K562 (cell line): ENCODE measurements at regions not wholly inside any gene's neighbourhood (a gene's known extent, or its start where the extent isn't known, plus 50 kb on each side); places are given as distances from the start of the nearest gene placed in this dataset.

Experiments used
- ATAC-seq: fragments of 200-7000 bp; cut with Tn5 transposase; 3 replicates; pipeline ENCODE4 v1.9.1; 2020; ENCODE audit warnings: moderate library complexity
- BruUV-seq: library from RNA; stranded (reverse); fragments of 400-500 nt; replicated peaks from 2 replicates; lab custom pipeline; 2021; lab: Mats Ljungman, UMichigan
- CTCF ChIA-PET: fragments of 300-600 bp; formaldehyde crosslinking; extraction: SDS; loops from one replicate; lab custom pipeline; 2021; ENCODE audit warnings: low intra/inter-chr PET ratio; lab: Yijun Ruan, JAX
- POLR2A ChIA-PET: fragments of 300-600, 350-650 bp; sonication (Branson Sonifier 250); formaldehyde crosslinking; extraction: SDS; loops from one replicate; lab custom pipeline; 2021; ENCODE audit warnings: antibody characterized with exemption, inconsistent platforms; lab: Yijun Ruan, JAX
- DNase-seq, 4 experiments: peaks; one replicate each; pipeline versions ENCODE4 v3.0.0 to v3.0.0-alpha.2; 2011 to 2018; ENCODE audit warnings: low spot score in 3 of 4, mixed read lengths in 3 of 4; ENCODE audit errors: extremely low read depth in 1 of 4
- FAIRE-seq: peaks from 2 replicates; lab custom pipeline; 2011; peaks lifted over from hg19 to GRCh38; lab: Jason Lieb, UNC
- H2AFZ ChIP-seq: 2 replicates; pipeline ENCODE4 v1.6.0; 2011; ENCODE audit warnings: low read depth, low read length, control low read depth, inconsistent platforms
- H3K27ac ChIP-seq: fragments of 200-600 bp; 3 replicates; pipeline ENCODE4 v1.8.0; 2011; ENCODE audit warnings: low read depth, mild to moderate bottlenecking, control low read depth, inconsistent platforms, low read length, moderate library complexity, mixed read lengths; ENCODE audit errors: extremely low read depth
- H3K27me3 ChIP-seq, 2 experiments: fragments of 300-600 bp in 1 of 2; 2 replicates in 1 of 2; 3 replicates in 1 of 2; pipeline versions ENCODE4 v1.6.0 to v1.8.0; 2011; ENCODE audit warnings: inconsistent platforms in 2 of 2, low read length in 2 of 2, mild to moderate bottlenecking in 1 of 2, mixed read lengths in 1 of 2, moderate library complexity in 1 of 2; ENCODE audit not compliant: control insufficient read depth in 2 of 2, insufficient read depth in 2 of 2
- H3K36me3 ChIP-seq: fragments of 300-600 bp; 3 replicates; pipeline ENCODE4 v1.8.0; 2011; ENCODE audit warnings: mild to moderate bottlenecking, low read length, inconsistent platforms; ENCODE audit not compliant: control insufficient read depth, insufficient read depth
- H3K4me1 ChIP-seq, 2 experiments: fragments of 200-600 bp in 1 of 2; replicated peaks in 1 of 2; 2 replicates in 1 of 2; 3 replicates in 1 of 2; pipeline versions ENCODE4 v1.5.1 to v1.8.0; 2011; ENCODE audit warnings: inconsistent platforms in 2 of 2, low read length in 2 of 2, mild to moderate bottlenecking in 1 of 2, mixed read lengths in 1 of 2, moderate library complexity in 1 of 2; ENCODE audit not compliant: control insufficient read depth in 2 of 2, insufficient read depth in 2 of 2
- H3K4me2 ChIP-seq: 2 replicates; pipeline ENCODE4 v1.6.1; 2011; ENCODE audit warnings: low read length, control low read depth, inconsistent platforms, mixed read lengths; ENCODE audit not compliant: insufficient read depth
- H3K4me3 ChIP-seq: fragments of 200-600 bp; sonication (generic), shearing (Covaris generic); 2 replicates; pipeline ENCODE4 v1.5.1; 2016; ENCODE audit warnings: control low read depth, inconsistent platforms
- H3K79me2 ChIP-seq: fragments of 200-600 bp; 3 replicates; pipeline ENCODE4 v1.8.0; 2011; ENCODE audit warnings: low read length, inconsistent platforms; ENCODE audit not compliant: control insufficient read depth, insufficient read depth
- H3K9ac ChIP-seq, 2 experiments: 2 replicates each; pipeline versions ENCODE4 v1.6.0 to v1.6.1; 2011; ENCODE audit warnings: low read depth in 2 of 2, low read length in 2 of 2, control low read depth in 1 of 2, inconsistent platforms in 1 of 2, mild to moderate bottlenecking in 1 of 2, mixed read lengths in 1 of 2; ENCODE audit not compliant: insufficient read depth in 1 of 2
- H3K9me1 ChIP-seq: one replicate; pipeline ENCODE4 v1.6.0; 2011; ENCODE audit warnings: inconsistent platforms, mild to moderate bottlenecking, low read length, moderate library complexity; ENCODE audit not compliant: control insufficient read depth, insufficient read depth
- H3K9me3 ChIP-seq: replicated peaks from 2 replicates; pipeline ENCODE4 v1.5.1; 2011; ENCODE audit warnings: low read depth, low read length, inconsistent platforms; ENCODE audit not compliant: control insufficient read depth, insufficient read depth
- H4K20me1 ChIP-seq: replicated peaks from 2 replicates; pipeline ENCODE4 v1.6.1; 2011; ENCODE audit warnings: low read length, inconsistent platforms, mixed read lengths; ENCODE audit not compliant: control insufficient read depth, insufficient read depth
- CBFA2T2 ChIP-seq: fragments of 450-650 bp; conservative IDR thresholded peaks from 2 replicates; pipeline ENCODE4 v1.6.1; 2017; ENCODE audit warnings: mild to moderate bottlenecking
- ETS1 ChIP-seq: conservative IDR thresholded peaks from 2 replicates; pipeline ENCODE4 v1.6.1; 2011; ENCODE audit warnings: low read depth, mild to moderate bottlenecking, low read length; ENCODE audit not compliant: control insufficient read depth
- ETV1 ChIP-seq: fragments of 450-650 bp; conservative IDR thresholded peaks from 2 replicates; pipeline ENCODE4 v1.6.1; 2016; ENCODE audit warnings: missing genetic modification characterization, control low read depth, low read depth, missing compliant biosample characterization
- FOXJ3 ChIP-seq: sonication (generic); formaldehyde crosslinking; IDR thresholded peaks from 2 replicates; pipeline ENCODE4 v1.4.0; 2020; ENCODE audit warnings: mild to moderate bottlenecking, missing genetic modification reagents
- FOXO4 ChIP-seq: fragments of 450-650 bp; formaldehyde crosslinking; IDR thresholded peaks from 2 replicates; pipeline ENCODE4 v1.4.0; 2020; ENCODE audit warnings: mild to moderate bottlenecking, moderate library complexity
- HLTF ChIP-seq: fragments of 450-650 bp; IDR thresholded peaks from 2 replicates; pipeline ENCODE4 v1.6.1; 2016
- KLF13 ChIP-seq: fragments of 450-650 bp; IDR thresholded peaks from 2 replicates; pipeline ENCODE4 v1.6.1; 2016; ENCODE audit warnings: missing genetic modification characterization, low read depth, mild to moderate bottlenecking, missing compliant biosample characterization, moderate library complexity, borderline replicate concordance
- NFXL1 ChIP-seq: fragments of 450-650 bp; formaldehyde crosslinking; IDR thresholded peaks from 2 replicates; pipeline ENCODE4 v1.4.0; 2021; ENCODE audit warnings: mild to moderate bottlenecking
- POLR3A ChIP-seq: IDR thresholded peaks from 2 replicates; pipeline ENCODE4 v1.6.1; 2011; ENCODE audit warnings: borderline replicate concordance, mild to moderate bottlenecking, moderate library complexity; ENCODE audit not compliant: insufficient read length, insufficient read depth; ENCODE audit errors: extremely low read depth
- TAF1 ChIP-seq: IDR thresholded peaks from 2 replicates; pipeline ENCODE4 v1.6.1; 2011; ENCODE audit warnings: mild to moderate bottlenecking, low read length, moderate library complexity; ENCODE audit not compliant: insufficient read depth, control insufficient read depth, severe bottlenecking; ENCODE audit errors: extremely low read depth
- ZNF347 ChIP-seq: fragments of 450-650 bp; formaldehyde crosslinking; IDR thresholded peaks from 2 replicates; pipeline ENCODE4 v1.4.0; 2020; ENCODE audit warnings: low read depth, mild to moderate bottlenecking, moderate library complexity
- ZNF583 ChIP-seq: fragments of 250-450 bp; sonication (Bioruptor Pico); IDR thresholded peaks from 2 replicates; pipeline ENCODE4 v1.4.0; 2020
- ZNF589 ChIP-seq: fragments of 200-800 bp; sonication (Bioruptor generic); IDR thresholded peaks from 2 replicates; pipeline ENCODE4 v1.6.1; 2016; ENCODE audit warnings: low read depth, missing genetic modification characterization, missing compliant biosample characterization
- WGBS: fragments of 100-300 bp; shearing (Covaris generic); methylation state at CpG from one replicate; pipeline ENCODE4 v1.1.6; 2016; ENCODE audit warnings: low coverage, mixed read lengths; ENCODE audit not compliant: insufficient coverage; ENCODE audit errors: missing lambda C conversion rate; 5-methylcytosine and 5-hydroxymethylcytosine counted together
- in situ Hi-C: fragments of 300-500 bp; cut with MboI; formaldehyde crosslinking; loops from 4 replicates; pipeline ENCODE4 v1.15.0; 2018; ENCODE audit warnings: inconsistent platforms, mixed read lengths
- intact Hi-C: fragments of 100-400 bp; cut with micrococcal nuclease; formaldehyde crosslinking; loops from 2 replicates; pipeline ENCODE4 v1.14.2; 2022
- TF ChIP-seq, protein P1 (sequence below): fragments of 250-450 bp; sonication (Bioruptor Pico); IDR thresholded peaks from 2 replicates; pipeline ENCODE4 v1.8.0; 2021; ENCODE audit warnings: moderate library complexity, mild to moderate bottlenecking, inconsistent platforms
- TF ChIP-seq, protein P2 (sequence below): fragments of 450-650 bp; formaldehyde crosslinking; IDR thresholded peaks from 2 replicates; pipeline ENCODE4 v1.4.0; 2020; ENCODE audit warnings: mild to moderate bottlenecking, moderate library complexity
- TF ChIP-seq, protein P3 (sequence below): fragments of 250-450 bp; sonication (Bioruptor Pico); IDR thresholded peaks from 2 replicates; pipeline ENCODE4 v1.8.0; 2022; ENCODE audit warnings: moderate library complexity, mild to moderate bottlenecking, inconsistent platforms
- TF ChIP-seq, protein P4 (sequence below): fragments of 250-450 bp; sonication (Bioruptor Pico); IDR thresholded peaks from 2 replicates; pipeline ENCODE4 v1.5.0; 2020; ENCODE audit warnings: mild to moderate bottlenecking

DNA sequence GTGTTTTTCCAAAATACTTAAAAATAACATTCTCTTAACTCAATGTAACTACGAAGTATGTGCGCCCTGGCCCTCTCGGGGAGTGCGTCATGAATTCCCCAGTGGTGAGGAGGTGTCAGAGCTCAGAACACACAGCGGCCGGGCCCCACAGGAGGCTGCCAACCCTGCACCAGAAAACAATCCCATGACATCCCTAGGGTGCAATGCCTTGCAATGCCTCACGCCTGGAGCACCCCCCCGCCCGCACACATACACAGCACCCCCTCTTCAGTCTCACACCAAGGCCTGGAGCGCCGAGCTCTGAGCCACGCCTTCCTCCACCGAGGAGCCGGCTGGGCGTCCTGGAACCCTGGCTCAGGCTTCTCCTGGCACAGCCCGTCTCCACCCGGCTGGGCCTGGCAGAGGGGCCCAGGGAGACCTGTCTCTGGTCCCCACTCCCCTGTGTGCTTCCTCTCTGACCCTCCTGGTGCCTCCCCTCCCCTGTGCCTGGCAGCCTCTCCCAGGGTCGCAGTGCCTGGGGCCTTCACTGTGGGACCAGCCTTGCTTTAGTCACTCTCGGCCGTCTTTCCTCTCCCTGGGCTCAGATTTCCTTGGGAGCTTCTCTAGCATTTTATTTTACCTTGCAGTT, 108.2 kb upstream of the ADRA2C start:
- FAIRE-seq (no peak), DNase-seq (no peak), ATAC-seq (no peak; the same call in 2 of the 3 replicates)
- WGBS, result 2% methylated on average over 17 of the region's 20 CpGs
- intact Hi-C loops (no loop called here), in situ Hi-C loops (no loop called here)
- Histone ChIP-seq H3K9ac (no peak overlapping the region), H3K27ac (no peak overlapping the region), H3K79me2 (no peaks in the 10 kb centered on the region), H3K36me3 (no peaks in the 10 kb centered on the region), H3K27me3 (peaks cover 18 to 93% of the 10 kb centered on the region in 2 experiments; a peak in 4 of 5 replicates), H3K4me1 (no peaks in the 10 kb centered on the region), H3K9me3 (no peaks in the 10 kb centered on the region), H4K20me1 (peaks cover 17% of the 10 kb centered on the region), H2AFZ (no peak overlapping the region), H3K4me2 (no peak overlapping the region), H3K9me1 (no peaks in the 10 kb centered on the region), H3K4me3 (no peak overlapping the region)
- POLR2A ChIA-PET, result interaction anchor here (0.9 kb wide), 1 partner anchor 14 kb away, joined by 6 read pairs; no protein-coding TSS in a partner anchor
- BruUV-seq, result no TSS peak
- CTCF ChIA-PET, result no interaction called here
- TF ChIP-seq KLF13 (no peak), FOXO4 (no peak), POLR3A (no peak), ETV1 (no peak), ZNF583 (CRISPR knock-in tag) (no peak), ZNF347 (CRISPR knock-in tag) (no peak), TAF1 (no peak), ETS1 (no peak), NFXL1 (no peak), FOXJ3 (CRISPR knock-in tag) (no peak), CBFA2T2 (no peak), HLTF (no peak), ZNF589 (no peak)
- TF ChIP-seq, protein P1, sequence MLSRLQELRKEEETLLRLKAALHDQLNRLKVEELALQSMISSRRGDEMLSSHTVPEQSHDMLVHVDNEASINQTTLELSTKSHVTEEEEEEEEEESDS (CRISPR knock-in tag), result no peak
- TF ChIP-seq, protein P2, sequence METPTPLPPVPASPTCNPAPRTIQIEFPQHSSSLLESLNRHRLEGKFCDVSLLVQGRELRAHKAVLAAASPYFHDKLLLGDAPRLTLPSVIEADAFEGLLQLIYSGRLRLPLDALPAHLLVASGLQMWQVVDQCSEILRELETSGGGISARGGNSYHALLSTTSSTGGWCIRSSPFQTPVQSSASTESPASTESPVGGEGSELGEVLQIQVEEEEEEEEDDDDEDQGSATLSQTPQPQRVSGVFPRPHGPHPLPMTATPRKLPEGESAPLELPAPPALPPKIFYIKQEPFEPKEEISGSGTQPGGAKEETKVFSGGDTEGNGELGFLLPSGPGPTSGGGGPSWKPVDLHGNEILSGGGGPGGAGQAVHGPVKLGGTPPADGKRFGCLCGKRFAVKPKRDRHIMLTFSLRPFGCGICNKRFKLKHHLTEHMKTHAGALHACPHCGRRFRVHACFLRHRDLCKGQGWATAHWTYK, result no peak
- TF ChIP-seq, protein P3, sequence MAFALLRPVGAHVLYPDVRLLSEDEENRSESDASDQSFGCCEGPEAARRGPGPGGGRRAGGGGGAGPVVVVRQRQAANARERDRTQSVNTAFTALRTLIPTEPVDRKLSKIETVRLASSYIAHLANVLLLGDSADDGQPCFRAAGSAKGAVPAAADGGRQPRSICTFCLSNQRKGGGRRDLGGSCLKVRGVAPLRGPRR, result no peak
- TF ChIP-seq, protein P4, sequence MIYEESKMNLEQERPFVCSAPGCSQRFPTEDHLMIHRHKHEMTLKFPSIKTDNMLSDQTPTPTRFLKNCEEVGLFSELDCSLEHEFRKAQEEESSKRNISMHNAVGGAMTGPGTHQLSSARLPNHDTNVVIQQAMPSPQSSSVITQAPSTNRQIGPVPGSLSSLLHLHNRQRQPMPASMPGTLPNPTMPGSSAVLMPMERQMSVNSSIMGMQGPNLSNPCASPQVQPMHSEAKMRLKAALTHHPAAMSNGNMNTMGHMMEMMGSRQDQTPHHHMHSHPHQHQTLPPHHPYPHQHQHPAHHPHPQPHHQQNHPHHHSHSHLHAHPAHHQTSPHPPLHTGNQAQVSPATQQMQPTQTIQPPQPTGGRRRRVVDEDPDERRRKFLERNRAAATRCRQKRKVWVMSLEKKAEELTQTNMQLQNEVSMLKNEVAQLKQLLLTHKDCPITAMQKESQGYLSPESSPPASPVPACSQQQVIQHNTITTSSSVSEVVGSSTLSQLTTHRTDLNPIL (CRISPR knock-in tag), result no peak
